Neural cell (in vitro differentiated cells): ENCODE measurements at regions not wholly inside any gene's neighbourhood (a gene's known extent, or its start where the extent isn't known, plus 50 kb on each side); places are given as distances from the start of the nearest gene placed in this dataset.

Experiments
- CTCF ChIP-seq: fragments of 450-650 bp; IDR thresholded peaks from 2 replicates; pipeline ENCODE4 v1.5.1; 2014; ENCODE audit warnings: antibody characterized with exemption, mild to moderate bottlenecking, moderate library complexity; ENCODE audit not compliant: poor library complexity, severe bottlenecking
- EP300 ChIP-seq: fragments of 450-650 bp; conservative IDR thresholded peaks from 2 replicates; pipeline ENCODE4 v1.6.1; 2014; ENCODE audit warnings: antibody characterized with exemption, mild to moderate bottlenecking, moderate library complexity; ENCODE audit not compliant: poor library complexity, severe bottlenecking
- EZH2 ChIP-seq: fragments of 200-600, 300-800 bp; shearing (Covaris generic), sonication (generic); IDR thresholded peaks from 2 replicates; pipeline ENCODE4 v1.6.1; 2014; ENCODE audit warnings: antibody characterized with exemption, low read length, borderline replicate concordance, mild to moderate bottlenecking; ENCODE audit not compliant: insufficient read depth, poor library complexity, severe bottlenecking
- POLR2AphosphoS5 ChIP-seq: IDR thresholded peaks from 2 replicates; pipeline ENCODE4 v1.6.1; 2012

- TF ChIP-seq CTCF: no peak
- TF ChIP-seq EZH2: no peak
- no peak for TF ChIP-seq EP300
- no peak for TF ChIP-seq POLR2AphosphoS5
Observed at GRCh38 chr20:29497261-29497671, 1760.2 kb upstream of the DEFB115 start.
